MM.1S (cell line): ENCODE measurements at regions not wholly inside any gene's neighbourhood (a gene's known extent, or its start where the extent isn't known, plus 50 kb on each side); places are given as distances from the start of the nearest gene placed in this dataset.

Experiments
- DNase-seq: peaks from one replicate; pipeline ENCODE4 v3.0.0-alpha.2; 2015
- H2AFZ ChIP-seq: fragments of 300-600 bp; sonication (generic); 2 replicates; pipeline ENCODE4 v1.6.0; 2016; ENCODE audit warnings: antibody characterized with exemption, low read length
- H3F3A ChIP-seq: fragments of 300-600 bp; sonication (generic); 2 replicates; pipeline ENCODE4 v1.6.1; 2016; ENCODE audit warnings: mild to moderate bottlenecking, antibody characterized with exemption, low read length, moderate library complexity, mixed read lengths; ENCODE audit not compliant: insufficient read depth
- H3K27ac ChIP-seq: fragments of 300-600 bp; sonication (generic); 2 replicates; pipeline ENCODE4 v1.5.1; 2016; ENCODE audit warnings: mild to moderate bottlenecking, low read length
- H3K27me3 ChIP-seq: fragments of 300-600 bp; sonication (generic); replicated peaks from 2 replicates; pipeline ENCODE4 v1.6.0; 2016; ENCODE audit warnings: low read length; ENCODE audit not compliant: insufficient read depth
- H3K36me3 ChIP-seq: fragments of 300-600 bp; sonication (generic); replicated peaks from 2 replicates; pipeline ENCODE4 v1.6.1; 2016; ENCODE audit warnings: mild to moderate bottlenecking, low read length, mixed read lengths; ENCODE audit not compliant: insufficient read depth
- H3K4me1 ChIP-seq: fragments of 300-600 bp; sonication (generic); 2 replicates; pipeline ENCODE4 v1.6.1; 2016; ENCODE audit warnings: low read length, mixed read lengths
- H3K4me2 ChIP-seq: fragments of 300-600 bp; sonication (generic); 2 replicates; pipeline ENCODE4 v1.6.0; 2016; ENCODE audit warnings: low read depth, low read length
- H3K4me3 ChIP-seq: fragments of 300-600 bp; sonication (generic); 2 replicates; pipeline ENCODE4 v1.5.1; 2016; ENCODE audit warnings: low read length, mixed read lengths
- H3K79me2 ChIP-seq: fragments of 300-600 bp; sonication (generic); 2 replicates; pipeline ENCODE4 v1.6.1; 2016; ENCODE audit warnings: mixed run types, low read length, mixed read lengths
- H3K9ac ChIP-seq: fragments of 300-600 bp; sonication (generic); 2 replicates; pipeline ENCODE4 v1.6.1; 2016; ENCODE audit warnings: low read length, mixed read lengths
- H3K9me2 ChIP-seq: fragments of 300-600 bp; sonication (generic); replicated peaks from 2 replicates; pipeline ENCODE4 v1.6.1; 2016; ENCODE audit warnings: mild to moderate bottlenecking, low read length, mixed read lengths; ENCODE audit not compliant: insufficient read depth
- H3K9me3 ChIP-seq: fragments of 300-600 bp; sonication (generic); replicated peaks from 2 replicates; pipeline ENCODE4 v1.6.1; 2016; ENCODE audit warnings: mild to moderate bottlenecking, low read length, mixed read lengths; ENCODE audit not compliant: insufficient read depth
- H4K20me1 ChIP-seq: fragments of 300-600 bp; sonication (generic); 2 replicates; pipeline ENCODE4 v1.6.1; 2016; ENCODE audit warnings: mild to moderate bottlenecking, low read length, moderate library complexity, mixed read lengths; ENCODE audit not compliant: insufficient read depth
- CTCF ChIP-seq: fragments of 300-600 bp; sonication (generic); IDR thresholded peaks from 2 replicates; pipeline ENCODE4 v1.5.1; 2016; ENCODE audit warnings: antibody characterized with exemption, low read length, mixed read lengths
- EZH2 ChIP-seq: fragments of 300-600 bp; sonication (generic); optimal IDR thresholded peaks from 2 replicates; pipeline ENCODE3; 2017; ENCODE audit warnings: low read depth, mild to moderate bottlenecking, antibody characterized with exemption, low read length, mixed read lengths
- EZH2phosphoT487 ChIP-seq: fragments of 300-600 bp; sonication (generic); IDR thresholded peaks from 2 replicates; pipeline ENCODE4 v1.6.1; 2018; ENCODE audit warnings: antibody characterized with exemption, low read length

DNA sequence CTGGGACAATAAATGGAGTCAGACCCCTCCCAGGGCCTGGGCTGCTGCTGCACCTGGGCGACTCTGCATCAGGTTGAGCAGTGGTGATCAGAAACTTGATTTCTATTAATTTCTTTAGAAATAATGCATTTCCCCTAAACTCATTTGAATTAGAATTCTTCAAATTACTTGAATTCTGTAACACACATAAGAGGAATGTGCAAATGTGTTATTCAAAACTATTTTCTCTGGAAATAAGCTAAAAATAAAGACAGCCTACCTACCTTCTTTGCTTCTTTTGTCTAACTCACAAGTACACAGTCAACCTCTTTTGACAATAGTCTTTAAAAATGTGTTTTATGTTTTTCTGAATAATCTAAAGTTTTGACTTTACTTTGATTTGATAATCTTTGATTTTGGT, 433.0 kb downstream of the KLF12 start:
- Histone ChIP-seq H3K36me3 (no peaks in the 10 kb centered on the region), H3K27ac (no peak overlapping the region), H3K4me2 (no peak overlapping the region), H3K4me1 (peaks cover 21% of the 10 kb centered on the region), H3K9me3 (no peaks in the 10 kb centered on the region), H3K27me3 (no peaks in the 10 kb centered on the region), H3K9ac (no peak overlapping the region), H3K79me2 (no peaks in the 10 kb centered on the region), H2AFZ (no peak overlapping the region), H4K20me1 (no peaks in the 10 kb centered on the region), H3K4me3 (no peak overlapping the region), H3F3A (peaks cover 15% of the 10 kb centered on the region), H3K9me2 (no peaks in the 10 kb centered on the region)
- TF ChIP-seq CTCF (no peak), EZH2phosphoT487 (no peak), EZH2 (no peak)
- no peak for DNase-seq

DNA sequence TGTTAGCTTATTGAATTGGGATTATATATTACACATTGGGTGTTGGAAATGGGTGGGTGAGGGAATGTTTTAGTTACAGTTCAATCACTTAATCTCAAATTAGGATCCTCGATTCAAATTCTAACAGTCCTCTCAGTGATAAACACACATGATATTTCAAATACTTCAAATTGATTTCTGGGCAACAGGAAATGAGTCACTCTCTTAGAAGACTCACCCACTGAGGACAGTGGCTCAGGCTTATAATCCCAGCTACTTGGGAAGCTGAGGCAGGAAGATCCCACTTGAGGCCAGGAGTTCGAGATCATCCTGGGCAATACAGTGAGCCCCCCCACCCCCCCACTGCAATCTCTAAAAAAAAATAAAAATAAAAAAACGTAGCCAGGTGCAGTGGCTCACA, 435.3 kb downstream of the KLF12 start:
- no peak overlapping the region for H3K4me2 ChIP-seq
- H3K9ac ChIP-seq = no peak overlapping the region
- TF ChIP-seq CTCF (no peak), EZH2phosphoT487 (no peak), EZH2 (no peak)
- H3K27me3 ChIP-seq = no peaks in the 10 kb centered on the region
- H3K9me2 ChIP-seq = no peaks in the 10 kb centered on the region
- H3K27ac ChIP-seq = no peak overlapping the region
- no peaks in the 10 kb centered on the region for H3K79me2 ChIP-seq
- H3K4me3 ChIP-seq = no peak overlapping the region
- H3F3A ChIP-seq = peaks cover 15% of the 10 kb centered on the region
- DNase-seq = no peak
- no peaks in the 10 kb centered on the region for H3K9me3 ChIP-seq
- peaks cover 14% of the 10 kb centered on the region for H3K4me1 ChIP-seq
- no peaks in the 10 kb centered on the region for H3K36me3 ChIP-seq
- H4K20me1 ChIP-seq = no peaks in the 10 kb centered on the region
- no peak overlapping the region for H2AFZ ChIP-seq

DNA sequence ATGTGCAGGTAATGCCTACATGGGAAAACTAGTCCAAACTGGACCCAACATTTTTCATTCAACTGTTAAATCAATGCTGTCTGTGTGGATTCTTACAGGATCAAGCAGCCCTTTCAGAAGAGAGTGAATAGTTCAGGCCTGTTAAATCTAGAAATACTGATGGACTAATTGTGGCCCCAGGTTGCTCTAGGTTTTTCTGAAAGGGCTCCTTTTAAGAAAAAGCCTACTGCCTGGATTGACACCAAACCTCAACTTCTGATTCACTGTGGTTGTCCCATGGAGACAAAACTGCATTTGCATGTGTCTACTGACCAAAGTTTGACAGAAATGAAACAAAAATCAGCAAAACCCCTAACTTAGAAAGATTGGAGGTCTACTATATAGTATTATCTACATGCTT, 437.0 kb downstream of the KLF12 start:
- Histone ChIP-seq H3K79me2 (no peaks in the 10 kb centered on the region), H3K36me3 (no peaks in the 10 kb centered on the region), H3K9me2 (no peaks in the 10 kb centered on the region), H3K4me3 (no peak overlapping the region), H3K4me2 (no peak overlapping the region), H3K27ac (no peak overlapping the region), H3K4me1 (peaks cover 7% of the 10 kb centered on the region; the same call in 1 of the 2 replicates), H4K20me1 (no peaks in the 10 kb centered on the region), H3K9me3 (no peaks in the 10 kb centered on the region), H3F3A (peaks cover 5% of the 10 kb centered on the region), H2AFZ (no peak overlapping the region), H3K9ac (no peak overlapping the region), H3K27me3 (no peaks in the 10 kb centered on the region)
- no peak for DNase-seq
- no peak for TF ChIP-seq EZH2phosphoT487
- TF ChIP-seq EZH2 = no peak
- TF ChIP-seq CTCF = no peak
